Esophagus squamous epithelium (tissue), 4 donors: ENCODE measurements at regions not wholly inside any gene's neighbourhood (a gene's known extent, or its start where the extent isn't known, plus 50 kb on each side); places are given as distances from the start of the nearest gene placed in this dataset.

Source experiments
- POLR2A ChIP-seq, 4 donors: fragments of 450-650 bp; IDR thresholded peaks; one replicate each; pipeline ENCODE4 v1.6.1; 2017; ENCODE audit warnings: antibody characterized with exemption in 4 of 4, mild to moderate bottlenecking in 4 of 4, moderate library complexity in 3 of 4
- TF ChIP-seq, protein P1 (sequence below), 6 experiments: fragments of 450-650 bp in 4 of 6; fragments of 200-600 bp in 2 of 6; sonication (generic) in 2 of 6; IDR thresholded peaks; one replicate each; pipeline ENCODE4 v1.5.1; 2016 to 2019; ENCODE audit warnings: antibody characterized with exemption in 6 of 6, mild to moderate bottlenecking in 4 of 6, moderate library complexity in 4 of 6

DNA sequence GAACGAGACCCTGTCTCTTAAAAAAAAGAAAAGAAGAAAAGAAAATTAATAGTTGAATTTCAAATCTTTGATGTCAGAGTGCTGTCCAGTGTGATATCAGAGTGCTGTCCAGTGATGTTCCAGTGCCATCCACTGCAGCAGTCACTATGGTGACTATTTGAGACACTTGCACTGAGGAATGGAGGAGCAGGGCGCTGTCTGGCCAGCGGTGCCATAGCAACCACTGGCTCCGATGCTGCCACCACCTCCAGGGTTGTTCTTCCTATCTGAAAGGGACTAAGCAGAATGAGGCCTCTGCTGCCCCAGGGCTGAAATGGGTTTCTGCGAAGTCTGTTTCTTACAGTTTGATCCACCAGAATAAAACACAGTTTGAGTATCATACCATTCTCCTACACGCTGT lies 272.9 kb downstream of the NUAK1 start:
- TF ChIP-seq, protein P1, sequence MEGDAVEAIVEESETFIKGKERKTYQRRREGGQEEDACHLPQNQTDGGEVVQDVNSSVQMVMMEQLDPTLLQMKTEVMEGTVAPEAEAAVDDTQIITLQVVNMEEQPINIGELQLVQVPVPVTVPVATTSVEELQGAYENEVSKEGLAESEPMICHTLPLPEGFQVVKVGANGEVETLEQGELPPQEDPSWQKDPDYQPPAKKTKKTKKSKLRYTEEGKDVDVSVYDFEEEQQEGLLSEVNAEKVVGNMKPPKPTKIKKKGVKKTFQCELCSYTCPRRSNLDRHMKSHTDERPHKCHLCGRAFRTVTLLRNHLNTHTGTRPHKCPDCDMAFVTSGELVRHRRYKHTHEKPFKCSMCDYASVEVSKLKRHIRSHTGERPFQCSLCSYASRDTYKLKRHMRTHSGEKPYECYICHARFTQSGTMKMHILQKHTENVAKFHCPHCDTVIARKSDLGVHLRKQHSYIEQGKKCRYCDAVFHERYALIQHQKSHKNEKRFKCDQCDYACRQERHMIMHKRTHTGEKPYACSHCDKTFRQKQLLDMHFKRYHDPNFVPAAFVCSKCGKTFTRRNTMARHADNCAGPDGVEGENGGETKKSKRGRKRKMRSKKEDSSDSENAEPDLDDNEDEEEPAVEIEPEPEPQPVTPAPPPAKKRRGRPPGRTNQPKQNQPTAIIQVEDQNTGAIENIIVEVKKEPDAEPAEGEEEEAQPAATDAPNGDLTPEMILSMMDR (IDR thresholded peaks at IDR 0.05), result no peak
- TF ChIP-seq POLR2A (IDR thresholded peaks at IDR 0.05), result no peak
